Stimulated activated CD8-positive, alpha-beta memory T cell treated with anti-CD3 and anti-CD28 coated beads, Interleukin-12 subunit alpha, Interleukin-12 subunit beta, amount 100 ng/mL, for 1 hour (primary cell): ENCODE measurements at regions not wholly inside any gene's neighbourhood (a gene's known extent, or its start where the extent isn't known, plus 50 kb on each side); places are given as distances from the start of the nearest gene placed in this dataset.

Source experiments
- DNase-seq: peaks from one replicate; pipeline ENCODE4 v3.0.0-alpha.2; 2020; ENCODE audit warnings: low read depth

- DNase-seq: no peak
Observed at GRCh38 chr13:105607016-105607415, 928.4 kb downstream of the EFNB2 start.

DNA sequence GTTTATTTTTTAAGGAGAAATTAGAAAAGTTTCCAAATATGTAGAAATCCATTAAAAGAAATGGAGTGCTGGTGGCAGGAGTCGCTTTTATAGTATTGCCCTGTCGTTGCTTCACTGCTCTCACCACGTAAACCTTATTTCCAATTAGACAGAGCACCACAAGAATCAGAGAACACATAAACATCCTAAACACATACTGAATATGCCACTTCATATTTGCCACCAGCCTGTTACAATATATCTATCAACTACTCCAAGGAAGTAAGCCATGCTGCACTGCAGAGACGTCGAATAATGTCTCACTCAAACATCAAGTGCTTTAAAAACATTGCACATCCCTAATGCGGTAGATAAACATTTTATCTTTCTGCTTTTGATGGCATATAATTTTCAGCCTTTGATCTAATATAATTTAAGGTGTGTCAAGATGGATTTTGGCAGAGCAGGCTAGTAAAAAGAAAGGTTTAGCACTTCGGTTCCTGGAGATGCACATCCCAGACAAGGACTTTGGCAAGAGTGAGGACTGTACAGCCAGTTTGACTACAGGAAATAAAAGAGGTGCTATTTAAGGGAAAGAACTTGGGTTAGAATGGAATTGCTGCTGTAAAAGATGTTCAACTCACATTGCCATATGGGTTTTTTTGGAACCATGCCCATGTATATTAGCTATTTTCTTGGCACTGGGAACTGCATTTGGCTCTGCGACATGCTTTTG, 932.3 kb downstream of the EFNB2 start:
- no peak for DNase-seq

- DNase-seq: no peak
Observed at GRCh38 chr13:105599477-105600037, 935.9 kb downstream of the EFNB2 start.

GRCh38 chr13:105598529-105598928, 936.9 kb downstream of the EFNB2 start:
- DNase-seq: no peak

GRCh38 chr13:105597573-105597972, 937.9 kb downstream of the EFNB2 start:
- DNase-seq: no peak

- DNase-seq: no peak
Observed at GRCh38 chr13:105595471-105595870, 940.0 kb downstream of the EFNB2 start.

DNA sequence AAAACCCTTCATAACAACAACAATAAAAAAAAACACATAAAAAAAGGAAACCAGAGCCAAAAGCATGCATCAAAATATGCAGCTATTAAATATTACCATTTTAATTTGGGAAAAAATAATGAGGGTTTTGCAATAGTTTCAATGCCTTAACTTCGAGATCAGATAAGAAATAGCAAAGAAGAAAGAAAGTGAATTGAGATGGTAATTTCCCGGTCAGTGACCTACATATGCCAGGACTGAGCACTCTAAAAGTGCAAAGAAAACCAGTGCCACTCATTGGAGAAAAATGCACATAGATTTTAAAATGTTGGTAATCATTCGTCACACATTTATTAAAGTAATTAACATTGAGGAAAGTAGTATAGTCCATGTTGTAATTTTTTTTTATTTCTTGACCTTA, 944.2 kb downstream of the EFNB2 start:
- DNase-seq: no peak

- DNase-seq: no peak
Observed at GRCh38 chr13:105587786-105588185, 947.7 kb downstream of the EFNB2 start.

DNA sequence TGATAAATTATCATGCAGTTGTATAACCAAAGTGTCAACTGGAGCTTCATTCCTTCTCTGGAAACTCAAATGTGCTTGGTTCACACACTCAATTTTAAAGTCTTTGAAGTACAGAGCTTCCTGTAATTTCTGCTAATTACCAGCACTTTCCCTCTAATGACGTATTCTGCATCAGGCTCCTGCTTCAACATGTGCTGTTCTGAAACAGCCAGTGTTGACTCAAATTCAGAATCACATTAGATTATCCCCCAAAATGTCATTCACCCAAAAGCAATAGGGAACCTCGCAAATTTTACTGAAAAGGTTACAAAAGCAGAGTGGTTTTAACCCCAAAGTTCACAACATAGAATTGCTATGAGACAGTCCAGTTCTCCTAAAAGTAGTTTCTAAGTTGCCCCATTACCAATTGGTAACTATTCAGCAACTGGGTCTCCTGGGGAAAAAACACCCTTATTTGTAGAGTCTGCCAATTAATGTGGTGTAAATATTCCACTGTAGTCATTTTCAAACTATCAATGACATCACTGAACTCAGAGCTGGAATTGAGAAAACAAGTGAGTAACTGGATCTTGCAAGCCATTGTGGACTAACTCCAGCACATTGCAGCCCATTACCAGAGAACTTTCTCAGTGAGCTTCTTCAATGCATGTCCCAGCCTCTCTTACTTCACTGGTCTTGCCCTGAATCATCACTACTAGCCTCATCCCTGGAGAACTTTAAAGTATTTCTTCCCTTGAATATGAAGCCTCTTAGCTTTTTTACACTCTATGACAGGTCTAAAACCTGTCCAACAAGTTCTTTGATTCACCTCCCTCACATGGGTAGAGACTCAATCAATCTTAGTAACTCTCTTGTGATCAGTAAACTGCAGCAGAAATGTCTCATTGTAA, 955.4 kb downstream of the EFNB2 start:
- DNase-seq: no peak

GRCh38 chr13:105573136-105573535, 962.3 kb downstream of the EFNB2 start:
- no peak for DNase-seq

DNA sequence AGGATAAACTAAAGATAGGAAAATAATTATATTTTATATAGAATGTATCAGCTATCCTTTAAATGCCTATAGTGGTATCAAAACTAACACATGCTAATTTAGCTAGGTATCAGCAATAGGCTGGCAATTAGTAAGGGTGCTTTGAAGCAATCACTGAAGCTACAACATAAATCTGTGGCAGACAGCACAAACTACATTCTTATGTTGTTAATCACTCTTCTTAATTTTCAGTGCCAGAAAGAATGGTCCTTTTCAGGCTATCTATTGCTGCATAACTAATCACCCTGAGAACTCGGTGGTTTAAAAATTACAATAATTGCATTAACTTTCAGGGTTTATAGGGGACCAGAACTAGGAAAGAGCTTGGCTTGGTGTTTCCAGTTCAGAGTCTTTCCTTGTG, 963.1 kb downstream of the EFNB2 start:
- DNase-seq: no peak

GRCh38 chr13:105569816-105570215, 965.6 kb downstream of the EFNB2 start:
- no peak for DNase-seq

- DNase-seq: no peak
Observed at GRCh38 chr13:105567951-105568525, 967.4 kb downstream of the EFNB2 start.

- DNase-seq: no peak
Observed at GRCh38 chr13:105565136-105565727, 970.2 kb downstream of the EFNB2 start.

DNA sequence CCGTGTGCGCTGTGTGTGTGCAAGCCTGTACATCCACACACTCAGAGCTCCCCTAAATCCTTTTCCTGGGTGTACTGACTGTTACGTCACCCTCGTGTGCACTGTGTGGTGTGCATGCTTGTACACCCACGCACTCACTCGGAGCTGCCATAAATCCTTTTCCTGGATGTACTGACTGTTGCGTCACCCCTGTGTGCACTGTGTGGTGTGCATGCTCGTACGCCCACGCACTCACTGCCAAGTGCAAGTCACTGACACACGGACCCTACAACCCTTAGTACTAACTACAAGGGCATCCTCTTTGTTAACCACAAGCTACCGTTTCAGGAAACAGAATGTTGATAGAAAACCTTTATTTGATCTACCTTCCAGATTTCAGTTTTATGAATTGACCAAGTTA, 983.4 kb downstream of the EFNB2 start:
- DNase-seq: no peak

DNA sequence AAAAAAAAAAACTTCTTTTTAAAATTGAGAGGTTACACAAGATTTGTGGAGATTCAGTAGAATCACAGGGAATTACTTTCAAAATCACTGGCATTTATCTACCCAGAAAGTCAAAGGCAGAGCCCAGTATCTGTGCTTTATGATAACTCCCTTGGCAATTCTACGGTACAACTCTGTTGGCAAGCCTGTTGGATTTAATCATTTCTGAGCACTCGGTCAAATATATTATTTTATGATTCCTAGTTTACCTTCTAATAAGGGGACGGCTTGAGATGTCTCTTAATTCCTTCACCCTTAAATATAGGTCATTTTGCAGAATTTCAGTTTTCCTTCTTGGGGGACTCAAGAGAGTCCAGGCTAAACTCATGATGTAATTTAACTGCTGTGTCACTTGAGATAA, 987.6 kb downstream of the EFNB2 start:
- DNase-seq: no peak

DNA sequence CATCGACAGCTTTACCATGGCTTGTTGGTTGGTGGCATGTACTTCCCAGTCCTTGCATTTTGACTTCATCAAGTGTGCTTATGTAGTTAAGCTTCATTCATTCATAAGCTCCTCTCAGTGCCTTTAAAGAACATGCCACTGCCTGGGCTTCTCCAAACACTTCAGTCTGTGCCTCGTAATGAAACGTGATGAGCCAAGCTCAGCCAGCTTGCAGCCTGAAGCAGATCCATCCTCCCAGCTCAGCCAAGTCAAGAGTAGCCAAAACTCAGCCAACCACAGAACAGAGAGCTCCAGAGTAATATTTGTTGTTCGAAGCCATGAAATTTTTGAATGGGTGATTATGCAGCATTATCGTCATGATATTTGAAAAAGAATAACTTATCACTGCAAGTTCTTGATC, 989.7 kb downstream of the EFNB2 start:
- DNase-seq: no peak

DNA sequence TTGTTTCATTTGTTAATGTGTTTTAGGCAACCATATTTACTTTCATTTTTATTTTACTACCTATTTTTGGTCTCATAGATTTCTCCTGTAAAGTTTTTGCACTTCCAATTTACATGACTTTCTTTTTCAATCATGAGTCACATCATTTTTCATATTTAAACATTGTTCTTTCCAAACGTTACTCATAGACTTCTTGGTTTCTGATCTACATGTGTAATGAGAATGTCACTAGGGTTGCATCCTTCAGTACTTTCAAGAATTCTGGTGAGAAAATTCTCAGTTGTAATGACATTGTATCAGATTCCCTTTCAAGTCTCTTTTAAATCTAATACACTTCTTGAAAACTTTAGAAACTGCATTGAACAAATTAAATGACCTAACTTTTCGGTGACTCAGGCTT, 991.7 kb downstream of the EFNB2 start:
- DNase-seq: no peak

DNA sequence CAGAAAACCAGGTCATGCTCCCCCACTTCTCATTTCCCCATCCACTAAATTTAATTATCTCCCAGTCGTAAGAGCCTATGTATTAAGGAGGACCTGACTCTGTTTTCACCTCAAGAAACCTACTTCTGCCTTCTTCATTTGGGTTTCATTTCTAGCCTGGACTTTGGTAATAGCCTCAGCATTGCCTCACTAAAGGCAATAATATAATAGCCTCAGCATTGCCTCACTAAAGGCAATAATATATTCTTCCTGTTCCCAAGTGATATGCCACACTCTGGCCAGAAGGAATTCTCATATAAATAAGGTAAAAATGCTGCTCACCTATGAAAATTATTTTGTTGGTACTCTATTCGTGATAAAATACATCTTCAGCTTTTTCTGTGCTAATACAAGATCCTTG, 993.9 kb downstream of the EFNB2 start:
- no peak for DNase-seq

- no peak for DNase-seq
Observed at GRCh38 chr13:105538346-105538745, 997.1 kb downstream of the EFNB2 start.

GRCh38 chr13:105537113-105537512, 998.3 kb downstream of the EFNB2 start:
- DNase-seq: no peak

DNA sequence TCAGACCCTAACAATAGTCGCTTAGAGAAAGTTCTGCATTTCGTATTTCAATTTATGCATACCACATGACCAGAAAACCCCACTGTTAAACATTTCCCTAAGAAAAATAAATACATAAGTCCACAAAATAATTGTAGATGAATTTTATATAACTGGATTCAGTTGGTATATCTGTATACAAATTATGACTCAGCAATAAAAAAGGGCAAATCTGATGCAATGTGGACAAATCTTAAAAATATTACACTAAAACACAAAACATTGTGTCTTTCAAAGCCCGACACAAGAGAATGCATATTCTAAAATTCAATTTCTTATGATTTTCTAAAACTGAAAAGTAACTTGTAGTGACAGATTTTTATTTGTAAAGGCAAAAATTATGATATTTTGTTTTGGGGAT, 1005.0 kb downstream of the EFNB2 start:
- no peak for DNase-seq
